GM21529 (cell line): ENCODE measurements at regions not wholly inside any gene's neighbourhood (a gene's known extent, or its start where the extent isn't known, plus 50 kb on each side); places are given as distances from the start of the nearest gene placed in this dataset.

Source experiments
- ATAC-seq: cut with Tn5 transposase; IDR thresholded peaks from one replicate; pipeline ENCODE4 v1.9.1; 2021; ENCODE audit not compliant: unreplicated experiment

DNA sequence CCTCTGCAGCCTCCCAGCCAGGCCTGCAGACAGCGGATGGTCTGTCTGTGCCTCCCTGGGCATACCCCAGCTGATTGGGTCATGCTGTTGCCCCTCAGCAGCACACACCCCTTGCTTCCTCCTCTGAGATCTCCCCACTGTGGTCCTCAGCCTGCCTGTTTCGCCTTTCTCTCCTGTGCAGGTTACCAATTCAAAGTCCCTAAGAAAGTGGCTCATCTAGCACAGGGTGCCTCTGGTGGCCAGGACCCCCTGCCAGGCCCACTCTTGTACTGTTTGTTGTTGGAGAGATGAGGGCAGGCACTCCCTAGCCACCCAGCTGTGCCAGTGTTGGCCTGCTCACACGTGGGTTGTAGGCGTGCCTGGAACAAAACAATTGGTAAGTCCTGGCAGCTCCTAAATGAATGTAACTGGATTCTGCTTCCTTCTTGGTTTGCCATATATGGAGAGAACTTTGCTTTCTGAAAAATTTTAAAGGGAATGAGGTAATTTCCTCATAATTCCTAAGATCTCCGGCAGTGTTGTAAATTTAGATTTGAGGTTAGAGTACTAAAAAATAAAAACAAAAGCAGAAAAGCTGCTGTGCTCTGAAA, 213.2 kb upstream of the IL12A start:
- no peak for ATAC-seq

GRCh38 chr3:159776779-159777178, 211.9 kb upstream of the IL12A start:
- no peak for ATAC-seq

DNA sequence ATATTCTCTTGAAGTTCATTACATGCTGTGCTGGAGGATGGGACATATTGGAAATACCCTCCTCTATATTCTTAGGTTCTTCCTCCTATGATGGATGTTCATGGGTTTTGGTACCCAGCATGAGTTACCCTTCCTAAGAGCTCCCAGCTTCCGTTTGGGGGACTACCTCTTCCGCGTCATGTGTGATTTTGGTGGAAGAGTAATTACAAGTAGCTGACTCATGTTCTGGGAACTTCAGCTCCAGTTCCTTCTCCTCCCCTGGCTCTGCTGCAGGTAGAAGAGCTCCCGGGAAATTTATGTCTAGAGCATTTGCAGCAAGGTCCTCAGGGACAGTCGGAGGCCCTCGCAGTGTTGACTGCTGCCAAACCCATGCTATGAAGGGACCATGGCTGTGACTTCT, 208.8 kb upstream of the IL12A start:
- ATAC-seq: no peak

DNA sequence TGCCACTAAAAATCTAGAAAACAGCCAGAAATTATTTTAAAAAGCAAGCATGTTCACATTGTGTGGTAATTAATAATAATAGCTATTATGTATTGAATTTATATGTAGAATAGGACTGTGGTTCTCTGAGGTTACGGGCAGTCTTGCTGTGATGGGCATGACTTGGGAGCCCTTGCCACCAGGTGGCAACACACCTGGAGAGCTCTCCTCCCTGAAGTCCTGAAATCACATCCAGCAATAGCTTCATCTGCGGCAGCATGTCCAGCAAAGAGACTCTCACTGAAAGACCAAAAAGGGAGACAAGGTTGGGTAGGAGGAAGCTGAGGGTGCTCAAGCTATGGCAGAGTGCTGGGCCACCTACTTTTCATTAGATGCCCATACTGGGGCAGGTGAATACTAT, 206.8 kb upstream of the IL12A start:
- ATAC-seq: no peak

DNA sequence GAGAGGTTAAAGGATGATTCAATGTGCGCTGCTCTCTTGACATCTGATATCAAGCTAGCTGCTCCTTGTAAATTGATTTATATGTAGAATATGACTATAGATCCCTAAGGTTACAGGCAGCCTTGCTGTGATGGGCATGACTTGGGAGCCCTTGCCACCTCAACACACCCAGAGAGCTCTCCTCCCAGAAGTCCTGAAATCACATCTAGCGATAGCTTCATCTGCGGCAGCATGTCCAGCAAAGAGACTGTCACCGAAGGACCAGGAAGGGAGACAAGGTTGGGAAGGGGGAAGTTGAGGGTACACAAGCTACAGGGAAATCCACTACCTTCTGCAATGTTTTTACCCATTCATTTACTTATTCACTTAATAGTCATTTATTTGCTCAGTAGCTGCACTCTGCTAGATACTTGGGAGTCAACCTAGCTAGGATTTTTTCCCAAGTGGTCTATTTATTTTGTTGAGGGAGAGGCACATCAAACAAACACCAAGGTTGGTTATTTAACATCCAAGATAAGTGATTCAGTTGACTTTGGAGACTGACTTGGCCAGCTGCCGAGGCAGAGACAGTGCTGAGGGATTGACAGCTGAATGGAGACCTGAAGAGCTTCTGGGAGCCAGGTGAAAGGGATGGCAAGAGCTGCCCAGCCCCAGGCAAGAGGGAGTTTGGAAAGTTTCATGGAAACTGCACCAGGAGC, 205.8 kb upstream of the IL12A start:
- ATAC-seq: no peak

DNA sequence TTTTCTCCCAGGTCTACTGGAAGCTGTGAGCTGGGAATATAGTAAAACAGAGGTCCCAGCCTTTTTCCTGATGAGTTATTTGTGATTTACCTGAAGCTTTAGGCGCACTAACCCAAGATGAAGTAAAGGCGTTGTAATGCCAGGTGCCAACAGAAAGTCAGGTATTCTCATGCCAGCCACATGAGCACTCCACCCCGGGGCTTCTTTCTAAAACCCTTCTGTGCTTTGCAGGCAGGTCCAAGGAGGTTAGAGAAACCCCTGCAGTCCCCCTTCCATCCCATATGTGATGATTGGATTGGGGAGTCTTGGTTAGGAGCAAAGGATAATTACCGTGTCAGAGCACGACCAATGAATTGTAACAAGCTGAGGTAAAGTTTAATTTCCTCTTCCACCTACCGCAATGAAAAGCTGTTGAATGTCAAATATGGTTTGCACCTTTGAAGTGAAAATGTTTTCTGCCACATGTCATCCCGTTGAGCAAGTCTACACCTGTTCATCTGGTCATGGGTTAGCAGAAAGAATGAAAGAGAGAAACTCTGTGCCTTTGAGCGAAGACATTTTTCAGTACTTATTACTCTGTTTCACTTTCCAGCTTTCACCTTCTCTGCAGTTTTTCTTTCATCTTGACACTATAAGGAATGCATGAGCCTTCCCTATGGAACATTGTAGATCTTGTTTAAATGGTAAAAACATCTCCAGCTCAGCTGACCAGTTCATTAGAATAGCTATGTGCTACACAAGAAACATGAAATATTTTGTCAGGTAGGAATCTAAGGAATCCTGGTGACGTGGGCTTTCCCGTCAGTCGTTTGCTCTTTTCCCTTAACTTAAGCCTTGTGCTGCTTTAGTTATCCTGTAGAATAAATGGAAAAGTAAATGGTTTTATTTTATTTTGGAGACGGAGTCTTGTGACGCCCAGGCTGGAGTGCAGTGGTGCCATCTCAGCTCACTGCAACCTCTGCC, 204.6 kb upstream of the IL12A start:
- no peak for ATAC-seq

DNA sequence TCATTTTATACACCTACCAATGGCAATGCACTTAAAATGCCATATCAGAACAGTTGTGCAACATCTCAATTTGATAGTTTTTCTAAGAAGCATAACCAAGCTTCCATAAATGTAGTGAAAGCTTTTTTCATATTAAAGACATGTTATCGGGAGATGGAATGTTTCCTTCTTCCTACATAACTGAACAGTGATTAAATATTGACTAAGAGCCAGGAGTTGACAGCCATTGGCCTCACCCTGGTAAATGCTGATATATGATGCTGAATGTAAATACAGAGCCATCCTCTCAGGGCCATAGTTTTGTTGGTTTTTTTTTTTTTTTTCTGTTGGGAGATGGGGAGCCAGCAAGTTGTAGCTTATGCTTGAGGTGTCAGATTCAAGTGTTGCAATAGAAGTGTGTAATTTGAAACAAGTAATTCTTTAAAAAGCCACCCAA, 203.3 kb upstream of the IL12A start:
- ATAC-seq: no peak

- ATAC-seq: no peak
These were observed 202.0 kb upstream of the IL12A start for GRCh38 chr3:159786489-159787177.

- ATAC-seq: no peak
These were observed 201.5 kb upstream of the IL12A start for GRCh38 chr3:159787178-159787574.

DNA sequence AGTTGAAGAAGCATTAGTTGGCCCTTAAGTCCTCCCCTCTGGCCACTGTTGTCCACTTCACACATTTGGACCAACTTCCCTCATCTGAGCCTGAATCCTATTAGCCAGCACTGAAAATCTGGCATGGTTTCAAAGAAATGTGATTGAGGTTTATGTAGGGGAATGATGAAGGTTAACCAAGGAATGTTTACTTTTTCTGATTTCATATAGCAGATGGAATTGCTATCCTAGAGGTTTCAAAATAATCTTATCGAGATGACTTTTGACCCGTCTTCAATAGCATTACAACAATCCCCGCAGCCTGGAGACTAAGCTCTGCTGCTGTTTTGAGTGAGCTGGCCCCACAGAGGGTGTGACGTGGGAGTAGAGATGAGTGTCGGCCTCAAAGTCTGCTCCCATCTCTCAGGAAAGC, 200.8 kb upstream of the IL12A start:
- ATAC-seq: no peak

GRCh38 chr3:159788291-159788690, 200.3 kb upstream of the IL12A start:
- ATAC-seq: no peak

- ATAC-seq: no peak
These were observed 199.6 kb upstream of the IL12A start for GRCh38 chr3:159789017-159789416.

- no peak for ATAC-seq
These were observed 198.6 kb upstream of the IL12A start for GRCh38 chr3:159789742-159790635.

DNA sequence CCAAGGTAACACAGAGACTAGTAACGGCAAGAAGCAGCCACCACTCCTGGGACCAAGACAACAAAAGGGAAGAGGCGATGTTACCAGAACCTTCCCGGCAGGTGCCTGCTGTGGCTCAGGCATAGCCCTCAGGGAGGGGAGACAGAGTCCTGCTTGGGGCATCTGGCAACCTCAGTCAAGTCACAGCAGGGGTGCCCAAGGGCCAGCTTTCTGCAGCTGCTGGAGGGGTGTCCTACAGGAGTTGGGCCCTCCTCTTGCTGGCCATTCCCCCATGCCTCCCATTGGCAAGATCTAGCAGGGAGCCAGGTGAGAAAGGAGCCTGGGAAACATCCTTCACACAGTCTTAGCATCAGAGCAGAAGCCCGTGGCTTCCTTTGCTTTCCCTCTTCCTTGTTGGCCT, 197.3 kb upstream of the IL12A start:
- no peak for ATAC-seq

DNA sequence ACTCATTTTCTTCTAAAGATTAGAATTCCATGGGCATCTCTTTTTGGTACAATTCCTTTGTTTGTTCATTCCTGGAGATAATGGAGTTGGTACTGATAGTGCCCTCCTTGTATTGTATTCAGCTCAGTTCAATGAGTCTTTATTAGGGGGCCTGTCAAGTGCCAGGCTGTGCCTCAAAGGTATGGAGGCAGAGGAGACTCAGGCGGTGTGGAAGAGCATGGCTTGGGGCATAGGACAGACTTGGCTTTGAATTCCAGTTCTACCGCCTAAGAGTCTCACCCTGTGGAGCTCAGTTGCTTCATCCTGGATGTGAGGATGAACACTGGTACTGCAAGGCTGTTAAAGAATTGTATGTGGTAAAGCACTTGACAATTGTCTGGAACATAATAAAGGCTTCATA, 196.6 kb upstream of the IL12A start:
- ATAC-seq: no peak

DNA sequence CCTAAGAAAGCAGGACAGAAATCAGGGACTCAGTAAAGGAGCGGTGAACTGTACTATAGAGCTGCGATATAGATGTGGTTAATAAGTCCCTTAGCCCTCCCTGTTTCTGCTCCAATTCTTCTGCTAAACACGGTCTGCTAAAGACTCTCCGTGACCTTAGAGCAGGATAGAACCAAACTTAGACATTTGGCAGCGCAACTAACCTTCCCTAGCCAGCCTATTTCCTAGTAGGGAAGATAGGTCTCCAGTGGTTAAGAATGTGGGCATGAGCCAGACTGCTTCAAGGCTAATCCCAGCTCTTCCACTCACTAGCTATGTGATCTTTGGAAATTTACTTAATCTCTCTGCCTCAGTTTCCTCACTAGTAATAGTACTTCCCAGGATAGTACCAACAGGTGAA, 193.6 kb upstream of the IL12A start:
- no peak for ATAC-seq

DNA sequence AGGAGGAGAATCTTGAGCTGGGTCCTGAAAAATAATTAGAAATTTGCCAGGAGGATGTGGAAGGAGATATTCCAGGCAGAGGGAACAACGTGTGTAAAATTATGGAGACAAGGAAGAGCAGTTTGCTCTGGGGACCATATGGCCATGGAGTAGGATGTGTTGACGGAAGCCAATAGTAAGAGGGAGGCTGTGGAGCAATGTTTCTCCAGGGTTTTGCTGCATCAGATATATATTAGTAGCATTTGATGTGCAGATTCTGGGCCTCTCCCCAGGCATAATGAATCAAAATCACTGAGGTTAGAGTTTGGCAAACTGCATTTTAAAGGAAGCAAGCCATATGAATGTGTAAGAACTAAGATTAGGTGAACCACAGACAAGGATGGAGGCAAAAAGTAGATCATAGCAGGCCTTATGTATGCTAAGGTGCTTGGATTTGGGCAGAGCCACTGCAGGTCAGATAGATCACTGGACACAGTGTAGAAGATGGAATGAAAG, 192.9 kb upstream of the IL12A start:
- ATAC-seq: no peak

GRCh38 chr3:159796226-159796625, 192.4 kb upstream of the IL12A start:
- ATAC-seq: no peak

GRCh38 chr3:159796744-159797143, 191.9 kb upstream of the IL12A start:
- no peak for ATAC-seq

GRCh38 chr3:159797771-159798170, 190.9 kb upstream of the IL12A start:
- ATAC-seq: no peak
